Adipose tissue (tissue), 3 donors: ENCODE measurements at regions not wholly inside any gene's neighbourhood (a gene's known extent, or its start where the extent isn't known, plus 50 kb on each side); places are given as distances from the start of the nearest gene placed in this dataset.
A peak's percentile ranks its signal among the peaks of the same experiment; 100 is the strongest.

Experiments
- H3K27ac ChIP-seq: one replicate; pipeline ENCODE4 v1.5.1; 2013; ENCODE audit warnings: low read depth, low read length
- WGBS, 3 donors: extraction: QIAGEN DNeasy Blood & Tissue Kit; methylation state at CpG; one replicate each; pipeline ENCODE4 v1.1.7; 2013; 5-methylcytosine and 5-hydroxymethylcytosine counted together
- donor health status: healthy with polysubstance abuse.
- donor health status: Bipolar disorder and iron deficiency.
- donor health status: healthy.

DNA sequence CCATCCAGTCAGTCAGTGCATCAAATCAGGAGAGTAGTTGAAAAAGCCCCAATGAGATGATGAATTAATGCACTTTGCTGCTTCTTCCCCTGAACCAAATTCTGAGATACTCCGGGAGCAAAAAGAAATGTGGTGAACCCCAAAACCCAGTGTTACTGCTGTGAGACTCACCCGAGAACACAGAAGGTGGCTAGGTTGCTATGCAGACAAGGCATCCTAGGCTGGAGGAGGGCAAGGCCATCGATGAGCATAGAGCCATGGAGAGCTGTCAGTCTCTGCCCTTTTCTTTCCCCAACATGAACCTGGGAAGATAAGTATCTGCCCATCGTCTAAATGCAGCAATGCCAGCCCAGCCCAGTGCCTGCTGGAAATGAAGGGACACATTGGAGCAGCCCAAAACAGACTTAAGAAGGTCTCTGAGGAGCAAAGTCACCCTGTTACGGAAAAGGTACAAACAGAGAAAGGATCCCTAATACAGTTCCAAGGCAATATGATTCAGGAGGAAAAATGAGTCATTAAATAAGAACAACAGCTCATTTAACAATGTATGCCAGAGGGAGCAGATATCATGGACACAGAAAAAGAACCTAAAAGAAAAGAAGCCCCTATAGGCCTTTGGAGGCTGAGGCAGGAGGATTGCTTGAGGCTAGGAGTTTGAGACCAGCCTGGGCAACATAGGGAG lies 272.0 kb downstream of the FOXO1 start:
- no peak overlapping the region for H3K27ac ChIP-seq
- WGBS, 3 donors, result 93 to 98% (median 97%) methylated on average over 5 of the region's 5 CpGs

DNA sequence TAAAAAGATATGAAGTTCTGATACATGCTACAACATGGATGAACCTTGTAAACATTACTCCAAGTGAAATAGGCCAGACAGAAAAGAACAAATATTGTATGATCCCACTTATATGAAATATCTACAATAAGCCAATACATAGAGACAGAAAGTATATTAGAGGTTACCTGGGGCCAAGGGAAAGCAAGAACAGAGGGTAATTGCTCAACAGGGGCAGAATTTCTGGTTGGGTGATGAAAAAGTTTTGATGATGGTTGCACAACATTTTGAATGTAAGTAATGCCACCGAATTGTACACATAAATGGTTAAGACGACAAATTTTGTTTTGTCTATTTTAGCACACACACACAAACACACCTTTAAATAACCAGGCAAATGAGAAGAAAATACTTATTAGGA lies 268.4 kb downstream of the FOXO1 start:
- H3K27ac ChIP-seq, result no peak overlapping the region
- WGBS, 3 donors, result 48 to 96% (median 53%) methylated on average over 2 of the region's 2 CpGs

DNA sequence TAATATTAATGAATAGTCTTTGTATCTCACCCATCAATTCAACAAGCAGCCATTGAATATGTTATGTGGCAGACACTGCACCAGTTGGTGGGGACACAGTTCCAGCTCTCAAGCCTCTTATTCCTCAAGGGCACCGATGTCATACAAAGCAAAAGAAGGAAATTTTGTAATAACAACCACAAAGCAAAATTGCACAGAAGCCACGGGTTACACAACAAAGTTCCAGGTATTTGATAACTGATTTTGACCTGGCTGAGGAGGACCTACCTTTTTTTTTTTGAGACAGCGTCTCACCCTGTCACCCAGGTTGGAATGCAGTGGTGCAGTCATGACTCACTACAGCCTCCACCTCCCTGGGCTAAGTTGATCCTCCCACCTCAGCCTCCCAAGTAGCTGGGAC lies 266.7 kb downstream of the FOXO1 start:
- WGBS, 3 donors, result 57 to 77% (median 63%) methylated on average over 3 of the region's 3 CpGs
- H3K27ac ChIP-seq, result no peak overlapping the region

DNA sequence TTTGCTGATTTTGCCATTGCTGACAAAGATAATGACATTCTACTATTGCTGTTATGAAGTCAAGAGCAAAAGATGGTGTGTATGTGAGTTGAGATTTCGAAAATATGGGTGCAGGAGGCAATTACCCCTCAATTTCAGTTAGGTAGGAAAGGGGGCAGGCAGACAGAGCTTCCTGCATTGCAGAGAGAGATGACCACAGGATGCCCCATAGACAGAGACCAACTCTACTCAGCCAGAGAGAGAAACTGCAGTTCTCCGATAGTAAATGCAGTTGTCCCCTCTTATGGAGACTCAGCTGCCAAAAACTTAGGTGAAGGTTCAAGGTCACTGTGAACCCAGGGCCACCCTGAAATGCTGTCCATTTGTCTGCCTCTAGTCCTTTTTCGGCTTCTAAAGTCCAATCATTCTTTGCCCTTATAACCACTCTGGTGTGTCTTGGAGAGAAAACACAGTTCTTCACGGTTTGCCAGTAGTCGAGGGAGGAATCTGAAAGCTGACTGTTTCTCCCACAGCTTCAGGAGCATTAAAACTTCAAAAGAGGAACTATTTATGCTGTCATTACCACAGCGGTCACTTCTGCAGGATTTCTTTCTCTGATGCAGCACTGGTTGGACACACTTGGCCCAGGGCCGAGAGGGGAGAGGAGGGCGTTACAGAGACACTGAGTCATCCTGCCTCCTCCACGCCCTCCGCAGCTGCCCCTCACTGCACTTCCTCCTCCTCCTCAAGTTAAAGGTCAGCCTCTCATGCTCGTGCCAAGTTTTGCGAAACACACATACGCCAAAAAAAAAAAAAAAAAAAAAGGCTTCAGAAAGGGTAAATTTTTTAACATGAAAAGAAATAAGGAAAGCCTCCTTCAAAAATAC lies 264.3 kb downstream of the FOXO1 start:
- 8 to 18% (median 10%) methylated on average over 13 of the region's 13 CpGs for WGBS, 3 donors
- peak overlapping the region; percentile 7 for H3K27ac ChIP-seq

DNA sequence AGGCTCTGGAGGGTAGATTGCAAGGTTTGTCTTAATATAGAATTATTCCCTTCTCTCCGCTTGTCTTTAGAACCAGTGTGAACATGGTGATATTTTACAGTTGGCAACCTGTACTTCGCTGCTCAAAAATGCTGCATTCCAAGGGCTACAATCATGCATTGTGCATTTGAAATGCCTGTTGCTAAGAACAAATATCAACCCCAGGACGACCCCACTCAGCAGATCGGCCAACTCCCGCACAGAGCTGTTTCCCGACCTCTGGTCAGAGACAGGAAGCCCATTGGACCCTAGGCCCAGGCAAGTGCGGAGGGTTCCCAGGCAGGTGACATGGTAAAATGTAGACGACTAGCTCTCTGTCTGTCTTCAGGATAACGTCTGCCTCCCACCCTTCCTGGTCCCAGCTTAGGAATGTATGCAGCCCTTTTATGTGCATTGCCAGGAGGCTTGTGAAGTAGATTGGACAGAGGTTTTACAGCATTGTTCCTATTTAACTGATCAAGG lies 263.5 kb downstream of the FOXO1 start:
- H3K27ac ChIP-seq, result no peak overlapping the region
- WGBS, 3 donors, result 34 to 56% (median 42%) methylated on average over 9 of the region's 9 CpGs

DNA sequence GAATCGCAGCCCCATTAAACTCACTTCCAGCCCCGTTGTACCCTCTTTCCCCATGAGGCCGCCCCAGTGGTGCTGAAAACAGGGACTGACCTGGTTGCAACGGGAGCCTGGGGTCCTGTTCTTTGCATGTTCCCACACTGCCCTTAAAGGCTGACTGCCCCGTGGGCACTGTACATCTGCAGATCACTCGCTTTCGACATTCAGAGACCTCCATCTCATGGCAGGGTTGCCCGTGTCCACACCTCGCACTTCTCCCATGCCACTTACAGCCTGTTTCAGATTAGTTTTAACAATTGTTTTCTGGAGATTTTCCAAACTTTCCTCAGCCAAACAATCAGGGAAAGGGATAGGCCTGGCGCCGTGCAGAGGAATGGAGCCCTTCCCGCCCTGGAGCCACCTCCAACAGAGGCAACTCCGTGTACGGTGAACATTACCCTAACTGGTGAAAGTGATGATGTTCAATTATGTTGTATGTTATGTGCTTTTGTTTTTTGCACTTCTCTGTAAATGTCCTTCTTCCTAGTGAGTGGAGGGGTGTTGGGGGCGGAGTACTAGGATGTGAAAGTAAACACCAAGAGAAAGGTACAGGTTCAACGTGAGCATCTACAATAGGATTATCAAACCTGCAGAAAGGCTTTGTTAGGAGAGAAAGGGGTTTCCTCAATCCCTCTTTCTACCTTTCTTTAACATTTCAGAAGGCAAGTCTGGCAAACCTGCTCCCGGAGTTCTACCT lies 262.8 kb downstream of the FOXO1 start:
- 80 to 93% (median 84%) methylated on average over 17 of the region's 17 CpGs for WGBS, 3 donors
- H3K27ac ChIP-seq, result no peak overlapping the region

DNA sequence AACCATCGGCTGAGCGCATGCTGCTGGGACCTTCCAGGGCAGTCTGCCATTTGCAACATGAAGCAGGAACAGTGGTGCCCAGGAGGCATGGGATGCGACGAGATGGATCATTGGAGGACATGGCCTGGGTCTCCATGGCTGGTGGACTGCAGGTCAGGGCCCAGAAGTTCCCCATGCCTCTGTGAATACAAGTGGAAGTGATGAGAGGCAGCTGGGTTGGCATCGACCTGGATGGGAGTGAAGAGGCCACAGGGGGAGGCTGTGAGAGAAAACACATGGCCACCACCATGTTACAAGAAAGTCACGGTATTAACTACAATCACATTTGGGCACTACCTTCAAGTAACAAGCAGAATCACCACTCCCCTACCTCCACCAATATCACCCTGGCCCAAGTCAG lies 262.0 kb downstream of the FOXO1 start:
- WGBS, 3 donors, result 96 to 97% (median 96%) methylated on average over 6 of the region's 6 CpGs
- no peak overlapping the region for H3K27ac ChIP-seq

DNA sequence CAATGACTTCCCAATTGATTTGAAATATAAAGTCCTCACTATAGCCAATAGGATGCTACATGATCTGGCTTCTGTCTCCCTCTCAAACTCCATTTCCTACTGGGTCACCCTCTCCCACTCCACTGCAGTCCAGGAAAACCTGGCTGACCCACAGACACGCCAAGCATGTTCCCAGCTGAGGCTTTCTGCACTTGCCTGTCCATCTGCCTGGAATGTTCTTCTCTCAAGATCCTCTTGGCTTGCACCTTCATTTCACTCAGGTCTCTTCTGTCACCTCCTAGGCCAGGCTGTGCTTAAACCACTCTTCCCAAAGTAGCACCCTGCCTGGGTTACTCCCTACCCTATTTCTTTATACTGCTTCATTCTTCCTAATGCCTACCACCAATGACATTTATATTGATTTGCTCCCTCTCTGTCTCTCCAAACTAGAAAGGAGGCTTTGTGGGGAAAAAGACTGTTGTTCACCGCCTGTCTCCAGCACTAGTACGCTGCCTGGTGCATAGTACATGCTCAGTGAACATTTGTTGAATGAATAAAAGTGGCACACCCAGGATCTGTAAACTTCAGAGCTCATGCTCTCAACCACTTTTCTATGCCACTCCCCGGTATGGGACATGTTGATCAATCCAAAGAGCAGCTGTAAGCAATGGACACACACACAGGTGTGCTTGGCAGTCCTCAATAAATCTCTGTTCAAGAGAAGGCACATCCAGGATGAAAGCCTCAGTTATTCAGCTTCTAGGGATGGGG lies 261.3 kb downstream of the FOXO1 start:
- no peak overlapping the region for H3K27ac ChIP-seq
- WGBS, 3 donors, result 93 to 97% (median 94%) methylated on average over 4 of the region's 4 CpGs

DNA sequence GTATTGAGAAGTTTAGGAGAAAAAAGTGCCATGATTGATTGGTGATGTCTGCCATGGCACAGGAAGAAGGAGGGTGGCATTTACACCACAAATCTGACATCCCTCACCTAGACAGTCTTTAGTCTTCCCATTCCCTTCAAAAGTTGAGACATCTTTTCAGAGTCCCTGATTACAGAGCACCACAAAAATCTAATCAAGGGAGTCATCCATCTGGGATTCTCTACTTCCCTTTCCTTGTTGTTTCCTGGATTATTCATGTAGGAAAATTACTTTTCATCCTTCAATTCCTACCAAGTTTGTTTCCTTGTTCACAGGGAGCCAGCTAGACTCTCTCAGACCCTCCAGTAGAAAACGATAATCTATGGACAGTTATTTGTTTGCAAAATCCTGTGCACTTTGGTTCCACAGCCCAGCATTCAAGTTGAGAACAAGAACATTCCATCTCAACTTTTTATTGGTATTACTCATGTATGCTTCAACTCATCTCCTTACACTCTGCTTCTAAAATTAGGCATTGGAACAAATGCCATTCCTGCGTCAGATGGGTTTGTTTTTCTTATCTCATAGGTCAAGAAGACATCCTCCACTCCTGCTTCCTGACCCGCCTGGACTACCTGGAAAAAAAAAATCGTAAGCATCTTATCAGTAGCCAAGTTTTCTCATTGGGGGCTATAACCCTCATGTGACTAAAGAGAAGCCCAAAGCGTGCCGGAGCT lies 259.9 kb downstream of the FOXO1 start:
- H3K27ac ChIP-seq, result no peak overlapping the region
- 61 to 68% (median 64%) methylated on average over 6 of the region's 6 CpGs for WGBS, 3 donors

DNA sequence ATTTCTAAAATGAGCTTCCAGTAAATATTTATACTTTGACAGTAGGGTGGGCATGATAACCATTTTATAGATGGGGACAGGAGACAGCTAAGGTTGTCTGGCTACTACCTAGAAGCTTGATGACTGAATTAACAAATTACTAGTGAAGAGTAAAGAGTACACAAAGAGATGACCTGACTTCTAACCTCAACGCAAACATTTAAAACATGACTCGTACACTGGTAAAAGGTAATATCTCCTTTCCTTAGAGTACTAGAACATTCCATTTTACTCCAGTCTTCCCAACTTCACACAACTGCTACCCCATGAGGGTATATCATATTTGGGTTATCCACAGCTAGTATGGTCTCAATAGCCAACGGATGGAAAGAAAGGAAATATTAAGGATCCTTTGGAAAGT lies 258.9 kb downstream of the FOXO1 start:
- 92 to 95% (median 95%) methylated on average over 3 of the region's 3 CpGs for WGBS, 3 donors
- no peak overlapping the region for H3K27ac ChIP-seq

DNA sequence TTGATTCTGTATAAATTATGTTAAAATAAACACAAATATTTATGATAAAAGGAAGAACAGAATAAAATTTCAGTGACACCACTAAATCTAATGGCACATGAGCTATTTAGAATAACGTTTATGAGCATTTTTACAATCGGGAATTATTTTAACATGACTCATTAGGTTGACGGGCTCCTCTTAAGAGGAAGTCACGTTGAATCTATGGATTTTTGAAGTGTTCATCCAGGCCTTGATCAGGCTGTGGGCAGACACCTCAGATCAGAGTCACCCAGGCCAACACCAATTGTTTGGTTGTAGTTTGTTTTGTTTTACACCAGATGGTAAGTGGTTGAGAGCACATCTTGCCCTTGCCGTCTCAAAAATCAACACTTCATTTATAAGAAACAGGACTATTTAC lies 257.8 kb downstream of the FOXO1 start:
- WGBS, 3 donors, result 86 to 91% (median 88%) methylated on average over 5 of the region's 5 CpGs

DNA sequence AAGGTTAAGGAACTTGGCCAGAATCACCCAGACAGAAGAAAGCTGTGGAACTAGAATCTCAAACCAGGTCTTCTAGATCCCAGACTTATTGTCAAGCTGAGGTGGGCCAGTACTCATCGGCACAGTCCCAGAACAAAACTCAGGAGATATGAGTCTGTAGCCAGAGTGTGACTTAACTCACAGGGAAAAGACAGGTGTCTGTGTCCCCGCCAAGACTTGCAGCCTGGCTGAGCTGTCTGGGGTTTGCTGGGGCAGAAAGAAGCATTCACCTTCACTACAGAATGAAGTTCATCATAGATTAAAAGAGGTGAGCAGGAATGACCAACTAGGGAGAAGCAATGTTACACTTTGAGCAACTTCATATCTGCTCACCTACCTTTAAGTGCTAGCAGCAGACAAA lies 257.2 kb downstream of the FOXO1 start:
- no peak overlapping the region for H3K27ac ChIP-seq
- WGBS, 3 donors, result 87 to 97% (median 95%) methylated on average over 2 of the region's 2 CpGs

More for the DNA sequence above, 257.8 kb downstream of the FOXO1 start:
- no peak overlapping the region for H3K27ac ChIP-seq

DNA sequence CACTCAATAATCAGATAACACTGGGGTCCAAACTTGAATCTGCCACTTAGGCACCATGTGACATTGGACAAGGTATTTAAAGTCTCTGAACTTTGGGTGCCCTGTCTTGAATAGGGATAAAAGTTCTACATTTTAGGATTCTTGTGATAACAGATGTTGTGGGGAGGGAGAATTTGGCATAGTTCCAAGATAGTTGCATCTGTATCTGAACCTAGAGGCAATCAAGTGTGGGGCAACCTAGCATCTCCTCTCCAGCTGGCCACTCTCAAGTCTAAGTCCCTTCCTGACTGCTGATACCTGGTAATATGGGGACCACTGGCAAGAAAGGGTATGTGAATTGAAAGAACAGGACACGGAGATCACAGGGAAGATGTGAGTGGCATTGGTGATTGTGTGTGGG lies 256.1 kb downstream of the FOXO1 start:
- no peak overlapping the region for H3K27ac ChIP-seq

DNA sequence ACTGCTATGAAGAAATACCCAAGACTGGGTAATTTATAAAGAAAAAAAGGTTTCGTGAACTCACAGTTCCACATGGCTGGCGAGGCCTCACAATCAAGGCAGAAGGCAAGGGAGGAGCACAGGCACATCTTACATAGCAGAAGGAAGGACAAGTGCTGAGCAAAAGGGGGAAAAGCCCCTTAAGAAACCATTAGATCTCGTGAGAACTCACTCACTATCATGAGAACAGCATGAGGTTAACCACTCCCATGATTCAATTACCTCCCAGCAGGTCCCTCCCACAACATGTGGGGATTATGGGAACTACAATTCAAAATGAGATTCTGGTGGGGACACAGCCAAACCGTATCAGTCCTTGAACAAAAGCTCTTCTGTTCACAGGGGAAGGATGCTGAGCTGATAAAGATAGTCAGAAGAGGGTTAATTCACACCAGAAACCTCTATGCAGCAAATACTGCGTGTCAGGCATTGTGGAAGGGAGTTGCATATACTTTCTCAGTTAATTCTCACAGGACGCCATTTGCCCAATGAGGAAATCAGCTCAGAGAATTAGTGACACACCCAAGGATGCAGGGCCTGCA lies 246.2 kb downstream of the FOXO1 start:
- no peak overlapping the region for H3K27ac ChIP-seq
- 76 to 84% (median 80%) methylated on average over 6 of the region's 6 CpGs for WGBS, 3 donors

More for the DNA sequence above, 256.1 kb downstream of the FOXO1 start:
- 97 to 100% (median 97%) methylated on average over 1 of the region's 1 CpG for WGBS, 3 donors

DNA sequence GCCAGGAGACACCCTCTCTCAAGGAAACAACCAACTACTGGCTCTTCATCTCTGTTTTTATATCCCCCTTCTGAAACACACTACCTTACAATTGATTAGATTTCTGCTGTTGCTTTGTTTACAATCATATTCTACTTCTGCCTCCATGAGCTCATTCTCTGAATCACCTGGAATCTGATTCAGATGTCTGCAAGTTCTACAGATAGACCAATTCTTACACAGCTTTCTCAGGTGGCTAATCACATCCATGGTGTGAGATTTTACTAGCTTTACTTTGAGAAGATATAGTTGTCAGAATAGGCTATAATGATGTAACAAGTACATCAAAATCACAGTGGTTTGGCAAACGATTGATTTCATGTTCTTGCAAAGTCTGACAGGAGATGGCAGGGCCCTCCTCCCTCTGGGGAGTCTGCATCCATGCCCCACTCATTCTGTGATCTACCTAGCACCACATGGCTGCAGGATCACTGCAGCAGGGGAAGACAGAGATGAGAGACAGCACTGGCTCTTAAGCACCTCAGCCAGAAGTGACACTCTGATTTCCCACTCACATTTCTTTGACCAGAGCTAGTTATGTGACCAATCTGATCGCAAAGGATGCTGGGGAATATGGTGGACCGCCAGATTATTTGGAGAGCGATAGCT lies 243.7 kb downstream of the FOXO1 start:
- no peak overlapping the region for H3K27ac ChIP-seq
- 86 to 89% (median 87%) methylated on average over 4 of the region's 4 CpGs for WGBS, 3 donors

DNA sequence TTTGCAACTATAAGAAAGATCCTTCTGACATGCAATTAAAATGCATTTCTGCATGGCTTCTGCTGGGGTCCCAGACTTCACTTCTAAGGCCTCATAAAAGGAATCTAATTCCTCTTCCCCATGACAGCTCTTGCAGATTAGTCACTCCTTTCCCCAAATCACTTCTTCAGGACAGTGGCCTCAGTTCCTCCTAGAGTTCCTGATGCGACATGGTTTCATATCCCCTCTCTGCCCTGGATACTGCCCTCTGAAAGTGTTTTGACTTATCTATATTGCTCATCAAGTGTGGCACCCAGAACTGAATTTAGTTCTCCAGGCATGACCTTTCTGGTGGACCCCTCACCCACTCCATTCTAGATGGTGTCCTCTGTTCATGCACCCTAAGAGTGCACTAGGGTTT lies 238.1 kb downstream of the FOXO1 start:
- WGBS, 3 donors, result 80 to 89% (median 86%) methylated on average over 1 of the region's 1 CpG
- H3K27ac ChIP-seq, result no peak overlapping the region
